ENCODE measurements at regions not wholly inside any gene's neighbourhood (a gene's known extent, or its start where the extent isn't known, plus 50 kb on each side); places are given as distances from the start of the nearest gene placed in this dataset.

DNA sequence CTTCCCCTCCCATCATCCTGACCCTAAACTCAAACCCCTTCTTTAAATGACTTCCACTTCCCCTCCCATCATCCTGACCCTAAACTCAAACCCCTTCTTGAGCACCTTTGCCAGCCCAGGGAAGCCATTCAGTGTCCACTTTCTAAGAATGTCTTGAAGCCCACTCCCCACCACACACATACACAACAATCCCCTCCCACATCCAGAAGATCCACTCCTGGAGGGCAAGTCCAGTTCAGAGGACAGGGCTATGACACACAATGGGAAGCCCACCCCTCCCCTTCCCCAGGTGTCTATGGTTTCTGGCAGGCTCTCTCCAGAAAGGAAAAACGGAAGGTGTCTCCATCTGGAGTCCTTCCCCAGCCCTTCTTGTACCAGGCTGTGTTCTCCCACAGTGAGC is 117.1 kb downstream of the KCNA5 start:
- TF ChIP-seq ZNF146 (tag by site-specific recombination; IDR thresholded peaks at IDR 0.05) (no peak), YY1 (tag by site-specific recombination; IDR thresholded peaks at IDR 0.05) (no peak)
